Glutamatergic neuron (in vitro differentiated cells): ENCODE measurements at regions not wholly inside any gene's neighbourhood (a gene's known extent, or its start where the extent isn't known, plus 50 kb on each side); places are given as distances from the start of the nearest gene placed in this dataset.

ENCODE experiments used
- DNase-seq: peaks from one replicate; pipeline ENCODE4 v3.0.0; 2022
- H3K27ac Mint-ChIP-seq: one replicate; pipeline ENCODE4 v1.8.0; 2020; ENCODE audit warnings: mild to moderate bottlenecking, mixed read lengths, inconsistent platforms; ENCODE audit not compliant: unreplicated experiment
- H3K27me3 Mint-ChIP-seq: one replicate; pipeline ENCODE4 v1.8.0; 2020; ENCODE audit warnings: mild to moderate bottlenecking, moderate library complexity, mixed read lengths, inconsistent platforms; ENCODE audit not compliant: unreplicated experiment
- H3K36me3 Mint-ChIP-seq: one replicate; pipeline ENCODE4 v1.8.0; 2020; ENCODE audit warnings: mild to moderate bottlenecking, mixed read lengths, inconsistent platforms; ENCODE audit not compliant: unreplicated experiment
- H3K4me1 Mint-ChIP-seq: one replicate; pipeline ENCODE4 v1.8.0; 2020; ENCODE audit warnings: mild to moderate bottlenecking, low read depth, mixed read lengths, inconsistent platforms; ENCODE audit not compliant: unreplicated experiment
- H3K4me3 Mint-ChIP-seq: one replicate; pipeline ENCODE4 v1.8.0; 2020; ENCODE audit warnings: mild to moderate bottlenecking, mixed read lengths, inconsistent platforms; ENCODE audit not compliant: unreplicated experiment
- H3K9me3 Mint-ChIP-seq: one replicate; pipeline ENCODE4 v1.8.0; 2020; ENCODE audit warnings: mild to moderate bottlenecking, moderate library complexity, mixed read lengths, inconsistent platforms; ENCODE audit not compliant: unreplicated experiment
- TF ChIP-seq, protein P1 (sequence below): fragments of 200-600 bp; sonication (generic); IDR thresholded peaks from one replicate; pipeline ENCODE4 v1.5.0; 2021; ENCODE audit not compliant: partially characterized antibody, unreplicated experiment

DNA sequence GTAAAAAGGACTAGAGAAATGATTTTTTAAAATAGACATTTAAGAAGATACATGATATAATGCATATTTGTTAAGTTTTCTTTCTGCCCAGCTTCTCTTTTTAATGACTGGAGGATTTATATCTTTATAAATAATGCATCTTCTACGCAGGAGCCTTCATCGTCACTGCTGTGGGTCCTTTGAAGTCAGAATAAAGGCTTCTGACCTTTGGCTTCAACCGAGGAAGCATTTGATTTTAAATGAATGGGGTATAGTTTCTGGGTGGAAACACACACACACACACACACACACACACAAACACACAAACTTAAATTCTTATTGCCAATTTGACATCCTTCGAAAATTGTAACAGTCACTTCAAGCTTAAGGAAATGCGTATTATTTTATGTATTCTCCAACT is 690.9 kb downstream of the BRINP3 start:
- TF ChIP-seq, protein P1, sequence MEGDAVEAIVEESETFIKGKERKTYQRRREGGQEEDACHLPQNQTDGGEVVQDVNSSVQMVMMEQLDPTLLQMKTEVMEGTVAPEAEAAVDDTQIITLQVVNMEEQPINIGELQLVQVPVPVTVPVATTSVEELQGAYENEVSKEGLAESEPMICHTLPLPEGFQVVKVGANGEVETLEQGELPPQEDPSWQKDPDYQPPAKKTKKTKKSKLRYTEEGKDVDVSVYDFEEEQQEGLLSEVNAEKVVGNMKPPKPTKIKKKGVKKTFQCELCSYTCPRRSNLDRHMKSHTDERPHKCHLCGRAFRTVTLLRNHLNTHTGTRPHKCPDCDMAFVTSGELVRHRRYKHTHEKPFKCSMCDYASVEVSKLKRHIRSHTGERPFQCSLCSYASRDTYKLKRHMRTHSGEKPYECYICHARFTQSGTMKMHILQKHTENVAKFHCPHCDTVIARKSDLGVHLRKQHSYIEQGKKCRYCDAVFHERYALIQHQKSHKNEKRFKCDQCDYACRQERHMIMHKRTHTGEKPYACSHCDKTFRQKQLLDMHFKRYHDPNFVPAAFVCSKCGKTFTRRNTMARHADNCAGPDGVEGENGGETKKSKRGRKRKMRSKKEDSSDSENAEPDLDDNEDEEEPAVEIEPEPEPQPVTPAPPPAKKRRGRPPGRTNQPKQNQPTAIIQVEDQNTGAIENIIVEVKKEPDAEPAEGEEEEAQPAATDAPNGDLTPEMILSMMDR: no peak
- Mint-ChIP-seq H3K4me3 (no peak overlapping the region), H3K27ac (no peak overlapping the region)

GRCh38 chr1:189787201-189787600 is 690.5 kb downstream of the BRINP3 start:
- no peak for DNase-seq
- no peaks in the 10 kb centered on the region for H3K9me3 Mint-ChIP-seq
- H3K36me3 Mint-ChIP-seq: no peaks in the 10 kb centered on the region
- TF ChIP-seq, protein P1: no peak
- no peak overlapping the region for H3K27ac Mint-ChIP-seq
- H3K27me3 Mint-ChIP-seq: no peaks in the 10 kb centered on the region
- no peak overlapping the region for H3K4me3 Mint-ChIP-seq
- peaks cover 6% of the 10 kb centered on the region for H3K4me1 Mint-ChIP-seq

More for the DNA sequence above, 690.9 kb downstream of the BRINP3 start:
- H3K27me3 Mint-ChIP-seq: no peaks in the 10 kb centered on the region
- H3K4me1 Mint-ChIP-seq: peaks cover 9% of the 10 kb centered on the region
- H3K9me3 Mint-ChIP-seq: no peaks in the 10 kb centered on the region
- H3K36me3 Mint-ChIP-seq: no peaks in the 10 kb centered on the region
- DNase-seq: no peak

GRCh38 chr1:189790335-189790734 is 687.3 kb downstream of the BRINP3 start:
- Mint-ChIP-seq H3K27ac (no peak overlapping the region), H3K4me3 (no peak overlapping the region), H3K9me3 (no peaks in the 10 kb centered on the region), H3K4me1 (no peaks in the 10 kb centered on the region), H3K36me3 (no peaks in the 10 kb centered on the region), H3K27me3 (no peaks in the 10 kb centered on the region)
- TF ChIP-seq, protein P1: no peak
- no peak for DNase-seq

DNA sequence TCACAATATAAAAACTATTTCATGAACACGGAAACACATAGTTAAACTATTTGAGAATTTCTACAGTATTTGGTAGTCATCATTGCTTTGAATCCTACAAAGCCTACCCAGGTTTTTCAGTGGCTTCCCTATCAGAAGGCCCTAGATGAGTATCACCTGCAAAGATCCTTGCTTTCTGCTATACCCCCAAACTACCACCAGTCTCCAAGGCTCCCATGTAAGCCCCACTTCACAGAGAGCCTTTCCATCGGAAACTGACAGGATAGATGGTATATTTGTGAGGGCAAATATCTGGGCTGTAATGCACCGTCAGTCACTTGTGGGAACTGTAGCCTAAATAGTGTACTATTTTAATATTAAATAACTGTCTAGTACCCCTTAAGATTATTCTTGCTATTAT is 674.3 kb downstream of the BRINP3 start:
- Mint-ChIP-seq H3K27me3 (no peaks in the 10 kb centered on the region), H3K27ac (no peak overlapping the region), H3K4me3 (no peak overlapping the region), H3K36me3 (no peaks in the 10 kb centered on the region), H3K4me1 (no peaks in the 10 kb centered on the region), H3K9me3 (peaks cover 3% of the 10 kb centered on the region)
- no peak for DNase-seq
- TF ChIP-seq, protein P1: no peak

- H3K27ac Mint-ChIP-seq: no peak overlapping the region
- DNase-seq: no peak
- TF ChIP-seq, protein P1: no peak
- no peaks in the 10 kb centered on the region for H3K27me3 Mint-ChIP-seq
- no peak overlapping the region for H3K4me3 Mint-ChIP-seq
- H3K9me3 Mint-ChIP-seq: no peaks in the 10 kb centered on the region
- H3K36me3 Mint-ChIP-seq: no peaks in the 10 kb centered on the region
- no peaks in the 10 kb centered on the region for H3K4me1 Mint-ChIP-seq
Measured at GRCh38 chr1:189804352-189804751, 673.3 kb downstream of the BRINP3 start.
